Hypothalamus (tissue), 51 donors: ENCODE measurements at regions not wholly inside any gene's neighbourhood (a gene's known extent, or its start where the extent isn't known, plus 50 kb on each side); places are given as distances from the start of the nearest gene placed in this dataset.

Source experiments
- DNase-seq, 51 donors: peaks; one replicate each; lab custom pipeline; 2025; lab: John Stamatoyannopoulos, UW

- no peak for DNase-seq
These were observed 151.0 kb downstream of the COX7C start for GRCh38 chr5:86768699-86769202.

DNA sequence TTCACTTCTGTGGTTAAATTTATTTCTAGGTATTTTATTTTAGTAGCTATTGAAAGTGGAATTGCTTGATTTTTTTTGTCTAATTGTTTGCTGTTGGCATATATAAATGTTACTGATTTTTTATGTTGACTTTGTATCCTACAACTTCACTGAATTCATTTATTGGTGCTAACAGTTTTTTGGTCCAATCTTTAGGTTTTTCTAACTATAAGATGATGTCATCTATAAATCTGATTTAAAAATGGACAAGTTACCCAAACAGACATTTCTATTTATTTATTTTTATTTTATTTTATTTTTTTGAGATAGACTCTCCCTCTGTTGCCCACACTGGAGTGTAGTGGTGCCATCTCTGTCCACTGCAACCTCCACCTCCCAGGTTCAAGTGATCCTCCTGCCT, 162.3 kb downstream of the COX7C start:
- no peak for DNase-seq

- no peak for DNase-seq
These were observed 169.2 kb downstream of the COX7C start for GRCh38 chr5:86786955-86787354.

DNA sequence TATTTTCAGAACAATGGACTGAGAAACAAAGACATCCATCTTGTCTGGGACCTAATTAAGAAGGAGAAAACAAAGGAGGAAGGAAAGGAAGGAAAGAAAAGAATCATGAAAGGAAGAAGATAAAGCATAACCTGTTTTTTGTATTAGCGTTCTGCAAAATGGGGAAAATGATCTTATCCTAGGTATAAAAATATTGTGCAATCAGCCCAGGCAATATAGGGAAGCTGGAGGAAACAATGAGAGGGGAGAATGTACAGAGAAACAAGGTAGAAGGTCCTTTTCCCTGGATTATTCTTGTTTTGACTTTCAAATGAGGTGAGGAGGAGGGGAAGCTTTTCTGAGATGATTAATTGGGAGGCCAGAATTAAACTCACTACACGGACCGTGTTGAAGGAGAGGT, 177.9 kb downstream of the COX7C start:
- DNase-seq = no peak

- DNase-seq = no peak
These were observed 179.9 kb downstream of the COX7C start for GRCh38 chr5:86797677-86798076.

- DNase-seq = no peak
These were observed 188.5 kb downstream of the COX7C start for GRCh38 chr5:86806206-86806605.

GRCh38 chr5:86807046-86808031, 189.6 kb downstream of the COX7C start:
- DNase-seq = no peak

DNA sequence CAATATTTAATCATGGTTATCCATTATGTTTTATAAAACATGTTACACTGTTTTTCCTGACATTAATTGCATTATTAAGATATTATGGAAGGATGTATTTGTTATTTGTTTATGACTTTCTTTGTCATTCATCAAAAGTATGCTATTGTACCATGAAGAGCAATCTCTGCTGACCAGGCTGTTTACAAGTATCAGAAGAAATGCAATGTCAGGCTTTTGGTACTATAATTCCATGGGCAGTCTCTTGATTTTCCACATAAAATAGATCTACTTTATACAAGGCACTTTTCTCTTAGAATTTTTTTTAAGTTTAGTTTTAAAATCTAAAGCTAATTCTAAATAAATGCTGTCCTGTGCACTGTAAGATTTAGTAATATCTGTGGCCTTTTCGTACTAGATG, 196.6 kb downstream of the COX7C start:
- DNase-seq = no peak

GRCh38 chr5:86814907-86815306, 197.2 kb downstream of the COX7C start:
- no peak for DNase-seq

GRCh38 chr5:86824637-86825036, 206.9 kb downstream of the COX7C start:
- peak in 17 of 51 donors; percentile 0 to 13 (median 2) for DNase-seq

DNA sequence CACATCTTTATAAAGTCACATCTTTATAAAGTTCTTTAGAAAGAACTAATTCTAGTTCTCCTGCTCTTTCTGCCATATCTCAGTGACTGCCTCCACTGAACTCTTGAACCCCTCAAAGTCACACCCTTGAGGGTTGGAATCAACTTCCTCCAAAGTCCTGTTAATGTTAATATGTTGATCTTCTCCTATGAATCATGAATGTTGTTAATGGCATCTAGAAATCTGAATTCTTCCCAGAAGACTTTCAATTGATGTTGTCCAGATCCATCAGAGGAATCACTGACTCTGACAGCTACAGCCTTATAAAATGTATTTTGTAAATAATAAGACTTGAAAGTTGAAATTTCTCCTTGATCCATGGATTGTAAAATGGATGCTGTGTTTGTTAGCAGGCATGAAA, 213.4 kb downstream of the COX7C start:
- no peak for DNase-seq

DNA sequence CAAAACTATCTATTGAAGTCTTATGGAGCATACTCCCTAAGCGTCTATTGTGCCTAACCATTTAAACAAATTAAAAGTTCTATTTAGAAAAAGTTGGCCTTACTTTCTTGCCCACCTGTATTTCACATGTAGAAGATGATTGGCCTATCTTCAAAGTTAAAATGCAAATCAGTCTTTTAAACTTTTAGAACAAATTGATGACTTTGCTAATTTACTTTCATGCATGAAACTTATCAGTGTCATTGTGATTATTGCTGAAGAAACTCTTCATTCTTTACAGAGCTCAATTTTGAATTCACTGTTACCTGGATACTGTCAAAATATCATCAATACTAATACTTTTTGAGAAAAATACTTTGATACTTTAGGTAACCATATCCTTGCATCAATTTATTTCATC, 216.1 kb downstream of the COX7C start:
- no peak for DNase-seq

DNA sequence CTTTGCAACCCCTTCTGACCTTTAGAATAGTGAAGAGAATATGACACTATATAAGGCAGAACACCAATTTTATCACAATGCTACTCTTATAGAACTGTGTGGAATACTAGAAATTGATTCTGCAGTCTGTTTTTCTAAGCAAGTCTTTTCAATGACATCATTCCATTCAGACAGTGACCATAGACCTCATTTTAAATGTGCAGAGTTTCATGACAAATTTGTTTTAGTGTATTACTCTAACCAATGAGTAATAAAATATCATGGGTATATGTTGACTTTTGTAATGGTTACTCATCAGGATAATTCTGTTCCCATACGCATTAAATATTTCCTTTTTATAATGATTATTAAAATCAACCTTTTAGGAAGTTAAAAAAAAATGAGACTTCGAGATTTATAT, 219.9 kb downstream of the COX7C start:
- DNase-seq = no peak

DNA sequence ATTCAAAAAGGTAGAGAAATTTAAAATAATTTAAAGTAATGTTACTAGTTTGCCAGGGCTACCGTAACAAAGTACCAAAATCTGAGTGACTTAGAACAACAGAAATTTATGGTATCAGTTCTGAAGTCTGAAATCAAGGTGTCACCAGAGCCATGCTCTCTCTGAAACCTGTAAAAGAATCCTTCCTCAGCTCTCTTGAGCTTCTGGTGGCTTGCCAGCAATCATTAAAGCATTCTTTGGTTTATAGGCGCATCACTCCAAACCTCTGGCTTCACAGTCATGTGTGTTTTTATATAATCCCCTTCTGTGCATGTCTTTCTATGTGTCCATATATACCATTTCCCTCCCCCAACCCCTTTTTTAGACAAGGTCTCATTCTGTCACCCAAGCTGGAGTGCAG, 220.3 kb downstream of the COX7C start:
- no peak for DNase-seq

- no peak for DNase-seq
These were observed 223.4 kb downstream of the COX7C start for GRCh38 chr5:86841000-86841644.

DNA sequence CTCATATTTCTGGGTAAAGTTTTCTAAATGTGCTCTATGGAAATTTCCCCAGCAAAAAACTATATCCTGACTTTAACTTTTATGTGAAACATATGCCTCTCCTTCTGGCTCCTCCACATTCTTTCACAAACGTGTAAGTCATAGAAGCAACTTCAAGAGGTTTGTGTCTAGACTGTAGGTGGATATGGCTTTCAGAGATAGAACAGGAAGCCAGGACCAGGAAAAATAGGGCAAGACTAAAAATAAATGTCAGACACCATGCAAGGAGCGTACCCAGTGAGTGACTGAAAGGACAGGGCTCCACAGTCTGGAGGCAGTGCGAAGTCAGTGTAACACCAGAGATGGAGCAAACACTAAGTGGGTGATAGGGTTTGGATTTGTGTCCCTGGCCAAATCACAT, 240.7 kb downstream of the COX7C start:
- DNase-seq = peak in 1 of 51 donors; percentile 7

- DNase-seq = peak in 17 of 51 donors; percentile 4 to 77 (median 14)
These were observed 243.8 kb downstream of the COX7C start for GRCh38 chr5:86861512-86861911.

- no peak for DNase-seq
These were observed 244.4 kb downstream of the COX7C start for GRCh38 chr5:86862093-86862492.

DNA sequence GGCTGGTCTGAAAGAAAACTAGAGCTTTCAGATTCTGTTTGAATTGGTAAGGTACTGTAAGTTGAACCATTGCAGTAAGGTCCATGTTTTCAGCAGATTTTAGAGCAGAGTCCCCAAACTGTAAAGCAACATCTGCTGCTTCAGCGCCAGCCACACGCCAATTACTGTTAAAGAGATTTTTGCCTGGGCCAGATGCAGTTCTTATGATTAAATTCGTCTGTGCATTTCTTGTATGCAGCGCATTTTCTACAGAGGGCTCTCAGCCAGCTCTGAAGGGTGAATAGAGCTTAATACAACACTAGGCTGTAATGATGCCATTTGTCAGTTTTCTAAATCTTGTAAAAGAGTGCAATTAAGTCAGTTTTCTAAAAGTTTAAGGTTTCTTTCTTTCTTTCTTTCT, 246.3 kb downstream of the COX7C start:
- no peak for DNase-seq

- no peak for DNase-seq
These were observed 247.6 kb downstream of the COX7C start for GRCh38 chr5:86865256-86865785.

DNA sequence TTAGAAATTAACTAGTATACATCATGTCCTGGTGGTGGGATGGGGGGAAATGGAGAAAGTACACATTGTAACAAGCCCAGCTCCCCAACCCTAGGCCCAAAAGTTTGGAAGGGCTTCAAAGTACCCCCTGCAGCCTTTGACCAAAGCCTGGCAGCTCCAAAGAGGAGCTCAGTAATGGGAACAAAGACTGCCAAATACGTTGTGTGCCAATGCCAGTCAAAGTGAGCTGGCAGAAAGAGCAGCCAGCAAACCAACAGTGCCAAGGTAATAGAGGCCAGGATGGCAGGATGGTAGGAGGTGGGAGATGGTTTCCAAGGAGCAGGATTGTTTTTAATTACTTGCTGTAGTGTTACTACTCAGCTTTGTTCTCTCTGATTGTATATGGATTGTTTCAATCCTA, 248.3 kb downstream of the COX7C start:
- DNase-seq = peak in 20 of 51 donors; percentile 3 to 57 (median 14)
